ENCODE measurements at regions not wholly inside any gene's neighbourhood (a gene's known extent, or its start where the extent isn't known, plus 50 kb on each side); places are given as distances from the start of the nearest gene placed in this dataset.
A peak's percentile ranks its signal among the peaks of the same experiment; 100 is the strongest.

- DNase-seq = no peak
Observed at GRCh38 chr3:167895684-167896083, 160.2 kb downstream of the SERPINI1 start.

GRCh38 chr3:167895178-167895577, 159.7 kb downstream of the SERPINI1 start:
- no peak for DNase-seq

- no peak for DNase-seq
Observed at GRCh38 chr3:167892205-167892604, 156.7 kb downstream of the SERPINI1 start.

- no peak for DNase-seq
Observed at GRCh38 chr3:167887096-167887495, 151.6 kb downstream of the SERPINI1 start.

GRCh38 chr3:167886690-167887089, 151.2 kb downstream of the SERPINI1 start:
- no peak for DNase-seq

GRCh38 chr3:167885277-167885676, 149.8 kb downstream of the SERPINI1 start:
- DNase-seq = no peak

- no peak for DNase-seq
Observed at GRCh38 chr3:167884481-167884880, 149.0 kb downstream of the SERPINI1 start.

GRCh38 chr3:167883452-167883851, 147.9 kb downstream of the SERPINI1 start:
- DNase-seq = no peak

- peak in 1 of 2 donors; percentile 18 for DNase-seq
Observed at GRCh38 chr3:167882057-167882667, 146.6 kb downstream of the SERPINI1 start.

- no peak for DNase-seq
Observed at GRCh38 chr3:167880183-167880582, 144.7 kb downstream of the SERPINI1 start.

- peak in 1 of 2 donors; percentile 38 for DNase-seq
Observed at GRCh38 chr3:167876620-167877281, 141.2 kb downstream of the SERPINI1 start.
